SK-N-SH (cell line): ENCODE measurements at regions not wholly inside any gene's neighbourhood (a gene's known extent, or its start where the extent isn't known, plus 50 kb on each side); places are given as distances from the start of the nearest gene placed in this dataset.

Experiments
- FOXJ3 ChIP-seq: sonication (generic); formaldehyde crosslinking; IDR thresholded peaks from 2 replicates; pipeline ENCODE4 v1.5.1; 2020; ENCODE audit warnings: mild to moderate bottlenecking, missing genetic modification reagents
- MXI1 ChIP-seq: IDR thresholded peaks from 2 replicates; pipeline ENCODE4 v1.6.1; 2012; ENCODE audit warnings: mild to moderate bottlenecking, low read depth, low read length, improper control_type of control experiment
- NRF1 ChIP-seq: IDR thresholded peaks from 2 replicates; pipeline ENCODE4 v1.6.1; 2012; ENCODE audit warnings: low read depth, mild to moderate bottlenecking, low read length
- RAD21 ChIP-seq: IDR thresholded peaks from 2 replicates; pipeline ENCODE4 v1.6.1; 2012; ENCODE audit warnings: mild to moderate bottlenecking, low read length
- RCOR1 ChIP-seq: fragments of 150-350 bp; IDR thresholded peaks from 2 replicates; pipeline ENCODE4 v1.6.1; 2017; ENCODE audit warnings: antibody characterized with exemption, low read length
- RXRA ChIP-seq: IDR thresholded peaks from 2 replicates; pipeline ENCODE4 v1.4.0; 2012; ENCODE audit warnings: low read depth, mild to moderate bottlenecking, borderline replicate concordance
- SMC3 ChIP-seq: IDR thresholded peaks from 2 replicates; pipeline ENCODE4 v1.6.1; 2012; ENCODE audit warnings: low read depth, low read length, improper control_type of control experiment
- TAF1 ChIP-seq: IDR thresholded peaks from 2 replicates; pipeline ENCODE4 v1.6.1; 2012; ENCODE audit warnings: low read depth, mild to moderate bottlenecking, low read length, moderate library complexity, borderline replicate concordance
- TF ChIP-seq, protein P1 (sequence below): fragments of 200-600 bp; sonication (generic); IDR thresholded peaks from 2 replicates; pipeline ENCODE4 v1.6.1; 2017; ENCODE audit warnings: antibody characterized with exemption, mild to moderate bottlenecking, moderate library complexity
- TF ChIP-seq, protein P2 (sequence below): IDR thresholded peaks from 2 replicates; pipeline ENCODE4 v1.6.1; 2012; ENCODE audit warnings: mild to moderate bottlenecking, low read depth, low read length, moderate library complexity
- TF ChIP-seq, protein P3 (sequence below): fragments of 150-350 bp; IDR thresholded peaks from 2 replicates; pipeline ENCODE4 v1.6.1; 2017; ENCODE audit warnings: antibody characterized with exemption, low read length, low read depth, borderline replicate concordance
- TF ChIP-seq, protein P4 (sequence below): IDR thresholded peaks from 2 replicates; pipeline ENCODE4 v1.4.0; 2012; ENCODE audit warnings: low read depth
- TF ChIP-seq, protein P5 (sequence below): fragments of 150-350 bp; IDR thresholded peaks from 2 replicates; pipeline ENCODE4 v1.6.1; 2016; ENCODE audit warnings: mild to moderate bottlenecking, low read depth, low read length

DNA sequence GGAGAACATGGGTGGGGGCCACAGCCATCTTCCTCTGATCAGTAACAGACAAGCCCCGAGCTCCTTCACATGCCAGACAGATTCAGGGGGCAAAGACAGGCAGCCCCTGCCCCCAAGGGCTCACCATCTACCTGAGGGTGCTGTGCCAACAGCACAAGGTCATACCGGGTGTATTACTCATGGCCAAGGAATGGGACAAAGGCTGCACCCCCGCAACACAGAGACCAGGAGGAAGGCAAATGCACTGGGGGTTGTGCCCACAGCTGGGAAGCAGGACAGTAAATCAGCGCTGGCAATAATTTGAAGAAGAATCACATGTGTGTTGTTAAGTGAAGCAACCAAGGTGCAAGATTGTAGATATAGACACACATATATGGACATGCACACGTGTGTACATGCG is 137.1 kb downstream of the C16orf95 start:
- TF ChIP-seq FOXJ3 (CRISPR knock-in tag) (no peak), MXI1 (no peak), NRF1 (no peak), RCOR1 (no peak), TAF1 (no peak), SMC3 (no peak), RXRA (no peak), RAD21 (no peak)
- TF ChIP-seq, protein P1, sequence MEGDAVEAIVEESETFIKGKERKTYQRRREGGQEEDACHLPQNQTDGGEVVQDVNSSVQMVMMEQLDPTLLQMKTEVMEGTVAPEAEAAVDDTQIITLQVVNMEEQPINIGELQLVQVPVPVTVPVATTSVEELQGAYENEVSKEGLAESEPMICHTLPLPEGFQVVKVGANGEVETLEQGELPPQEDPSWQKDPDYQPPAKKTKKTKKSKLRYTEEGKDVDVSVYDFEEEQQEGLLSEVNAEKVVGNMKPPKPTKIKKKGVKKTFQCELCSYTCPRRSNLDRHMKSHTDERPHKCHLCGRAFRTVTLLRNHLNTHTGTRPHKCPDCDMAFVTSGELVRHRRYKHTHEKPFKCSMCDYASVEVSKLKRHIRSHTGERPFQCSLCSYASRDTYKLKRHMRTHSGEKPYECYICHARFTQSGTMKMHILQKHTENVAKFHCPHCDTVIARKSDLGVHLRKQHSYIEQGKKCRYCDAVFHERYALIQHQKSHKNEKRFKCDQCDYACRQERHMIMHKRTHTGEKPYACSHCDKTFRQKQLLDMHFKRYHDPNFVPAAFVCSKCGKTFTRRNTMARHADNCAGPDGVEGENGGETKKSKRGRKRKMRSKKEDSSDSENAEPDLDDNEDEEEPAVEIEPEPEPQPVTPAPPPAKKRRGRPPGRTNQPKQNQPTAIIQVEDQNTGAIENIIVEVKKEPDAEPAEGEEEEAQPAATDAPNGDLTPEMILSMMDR = no peak
- TF ChIP-seq, protein P2, sequence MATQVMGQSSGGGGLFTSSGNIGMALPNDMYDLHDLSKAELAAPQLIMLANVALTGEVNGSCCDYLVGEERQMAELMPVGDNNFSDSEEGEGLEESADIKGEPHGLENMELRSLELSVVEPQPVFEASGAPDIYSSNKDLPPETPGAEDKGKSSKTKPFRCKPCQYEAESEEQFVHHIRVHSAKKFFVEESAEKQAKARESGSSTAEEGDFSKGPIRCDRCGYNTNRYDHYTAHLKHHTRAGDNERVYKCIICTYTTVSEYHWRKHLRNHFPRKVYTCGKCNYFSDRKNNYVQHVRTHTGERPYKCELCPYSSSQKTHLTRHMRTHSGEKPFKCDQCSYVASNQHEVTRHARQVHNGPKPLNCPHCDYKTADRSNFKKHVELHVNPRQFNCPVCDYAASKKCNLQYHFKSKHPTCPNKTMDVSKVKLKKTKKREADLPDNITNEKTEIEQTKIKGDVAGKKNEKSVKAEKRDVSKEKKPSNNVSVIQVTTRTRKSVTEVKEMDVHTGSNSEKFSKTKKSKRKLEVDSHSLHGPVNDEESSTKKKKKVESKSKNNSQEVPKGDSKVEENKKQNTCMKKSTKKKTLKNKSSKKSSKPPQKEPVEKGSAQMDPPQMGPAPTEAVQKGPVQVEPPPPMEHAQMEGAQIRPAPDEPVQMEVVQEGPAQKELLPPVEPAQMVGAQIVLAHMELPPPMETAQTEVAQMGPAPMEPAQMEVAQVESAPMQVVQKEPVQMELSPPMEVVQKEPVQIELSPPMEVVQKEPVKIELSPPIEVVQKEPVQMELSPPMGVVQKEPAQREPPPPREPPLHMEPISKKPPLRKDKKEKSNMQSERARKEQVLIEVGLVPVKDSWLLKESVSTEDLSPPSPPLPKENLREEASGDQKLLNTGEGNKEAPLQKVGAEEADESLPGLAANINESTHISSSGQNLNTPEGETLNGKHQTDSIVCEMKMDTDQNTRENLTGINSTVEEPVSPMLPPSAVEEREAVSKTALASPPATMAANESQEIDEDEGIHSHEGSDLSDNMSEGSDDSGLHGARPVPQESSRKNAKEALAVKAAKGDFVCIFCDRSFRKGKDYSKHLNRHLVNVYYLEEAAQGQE = no peak
- TF ChIP-seq, protein P3, sequence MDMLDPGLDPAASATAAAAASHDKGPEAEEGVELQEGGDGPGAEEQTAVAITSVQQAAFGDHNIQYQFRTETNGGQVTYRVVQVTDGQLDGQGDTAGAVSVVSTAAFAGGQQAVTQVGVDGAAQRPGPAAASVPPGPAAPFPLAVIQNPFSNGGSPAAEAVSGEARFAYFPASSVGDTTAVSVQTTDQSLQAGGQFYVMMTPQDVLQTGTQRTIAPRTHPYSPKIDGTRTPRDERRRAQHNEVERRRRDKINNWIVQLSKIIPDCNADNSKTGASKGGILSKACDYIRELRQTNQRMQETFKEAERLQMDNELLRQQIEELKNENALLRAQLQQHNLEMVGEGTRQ = no peak
- TF ChIP-seq, protein P4, sequence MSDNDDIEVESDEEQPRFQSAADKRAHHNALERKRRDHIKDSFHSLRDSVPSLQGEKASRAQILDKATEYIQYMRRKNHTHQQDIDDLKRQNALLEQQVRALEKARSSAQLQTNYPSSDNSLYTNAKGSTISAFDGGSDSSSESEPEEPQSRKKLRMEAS = no peak
- TF ChIP-seq, protein P5, sequence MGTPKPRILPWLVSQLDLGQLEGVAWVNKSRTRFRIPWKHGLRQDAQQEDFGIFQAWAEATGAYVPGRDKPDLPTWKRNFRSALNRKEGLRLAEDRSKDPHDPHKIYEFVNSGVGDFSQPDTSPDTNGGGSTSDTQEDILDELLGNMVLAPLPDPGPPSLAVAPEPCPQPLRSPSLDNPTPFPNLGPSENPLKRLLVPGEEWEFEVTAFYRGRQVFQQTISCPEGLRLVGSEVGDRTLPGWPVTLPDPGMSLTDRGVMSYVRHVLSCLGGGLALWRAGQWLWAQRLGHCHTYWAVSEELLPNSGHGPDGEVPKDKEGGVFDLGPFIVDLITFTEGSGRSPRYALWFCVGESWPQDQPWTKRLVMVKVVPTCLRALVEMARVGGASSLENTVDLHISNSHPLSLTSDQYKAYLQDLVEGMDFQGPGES = no peak
